ENCODE measurements at regions not wholly inside any gene's neighbourhood (a gene's known extent, or its start where the extent isn't known, plus 50 kb on each side); places are given as distances from the start of the nearest gene placed in this dataset.

GRCh38 chr1:82323144-82323841, 522.6 kb downstream of the ADGRL2 start:
- TF ChIP-seq CTCF (IDR thresholded peaks at IDR 0.05) (no peak), POLR2A (IDR thresholded peaks at IDR 0.05) (no peak), EP300 (IDR thresholded peaks at IDR 0.05) (no peak)

Data from upper lobe of left lung (tissue), 4 donors.